ENCODE measurements at regions not wholly inside any gene's neighbourhood (a gene's known extent, or its start where the extent isn't known, plus 50 kb on each side); places are given as distances from the start of the nearest gene placed in this dataset.

DNA sequence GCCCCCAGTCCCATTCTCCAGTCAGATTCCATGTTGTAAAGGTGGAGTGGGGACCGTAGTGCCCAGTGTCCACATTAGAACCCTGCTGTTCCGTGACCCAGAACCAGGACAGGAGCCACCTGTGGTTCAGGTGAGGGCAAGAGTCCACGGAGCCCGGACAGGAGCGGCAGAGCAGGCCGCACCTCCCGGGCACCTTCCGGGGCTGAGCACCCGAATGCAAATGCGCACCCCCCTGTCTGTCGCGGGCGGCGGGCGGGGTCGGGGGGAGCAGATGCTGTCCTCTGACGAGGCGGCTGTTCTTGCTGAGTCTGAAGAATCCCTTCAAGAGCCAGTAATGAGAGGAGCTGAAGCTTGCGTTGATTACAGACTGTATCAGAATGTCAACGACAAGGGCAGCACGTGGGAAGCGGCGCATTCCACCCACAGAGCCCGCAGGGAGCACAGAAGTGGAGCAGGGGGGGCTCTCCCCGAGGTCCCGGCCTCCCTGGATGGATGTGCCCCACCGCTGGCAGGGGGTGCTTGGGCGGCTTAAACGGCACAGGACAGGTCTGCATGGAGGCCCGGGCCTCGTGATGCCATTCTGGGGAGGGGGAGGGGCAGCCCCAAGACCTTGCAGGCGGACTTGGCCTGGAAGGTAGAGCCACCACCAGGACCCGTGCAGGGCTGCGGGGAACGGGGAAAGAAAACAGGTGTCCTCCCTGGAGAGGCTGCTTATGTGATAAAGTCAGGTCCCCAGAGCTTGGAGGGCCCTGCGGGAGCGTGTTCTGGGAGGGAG lies 407.5 kb upstream of the RNF32 start:
- TF ChIP-seq SPI1 (IDR thresholded peaks at IDR 0.05; ENCODE audit: low read depth, low read length) (no peak), TAF1 (IDR thresholded peaks at IDR 0.05; ENCODE audit: low read depth, low read length) (no peak), POLR2A (IDR thresholded peaks at IDR 0.05; ENCODE audit: low read depth, low read length) (no peak), POLR2AphosphoS5 (IDR thresholded peaks at IDR 0.05; ENCODE audit: low read depth, low read length) (no peak), POU2F2 (IDR thresholded peaks at IDR 0.05; ENCODE audit: low read depth, low read length) (no peak)
